NOMO-1 treated with DMSO at 0.1 percent for 48 hours (cell line): ENCODE measurements at regions not wholly inside any gene's neighbourhood (a gene's known extent, or its start where the extent isn't known, plus 50 kb on each side); places are given as distances from the start of the nearest gene placed in this dataset.
"Not testable (repeated sequence)": the region's sequence is repeated elsewhere in the genome, so short reads cannot be mapped to it uniquely, and the experiment has no call there.

Experiments used
- DNase-seq: peaks from one replicate; lab custom pipeline; 2025; ENCODE audit not compliant: unreplicated experiment; lab: John Stamatoyannopoulos, UW

- no peak for DNase-seq
These were observed 821.5 kb downstream of the EFNA5 start for GRCh38 chr5:106849266-106849665.

GRCh38 chr5:106843812-106844416, 826.8 kb downstream of the EFNA5 start:
- DNase-seq: no peak

GRCh38 chr5:106833517-106833916, 837.2 kb downstream of the EFNA5 start:
- DNase-seq: no peak

GRCh38 chr5:106827061-106827460, 843.7 kb downstream of the EFNA5 start:
- no peak for DNase-seq

GRCh38 chr5:106825374-106825773, 845.4 kb downstream of the EFNA5 start:
- no peak for DNase-seq

GRCh38 chr5:106822851-106823250, 847.9 kb downstream of the EFNA5 start:
- no peak for DNase-seq

- no peak for DNase-seq
These were observed 852.2 kb downstream of the EFNA5 start for GRCh38 chr5:106818552-106818951.

- no peak for DNase-seq
These were observed 855.8 kb downstream of the EFNA5 start for GRCh38 chr5:106814961-106815360.

- peak; percentile 27 for DNase-seq
These were observed 869.2 kb downstream of the EFNA5 start for GRCh38 chr5:106801554-106801953.

- DNase-seq: no peak
These were observed 872.7 kb downstream of the EFNA5 start for GRCh38 chr5:106797996-106798395.

GRCh38 chr5:106796081-106796480, 874.7 kb downstream of the EFNA5 start:
- no peak for DNase-seq

GRCh38 chr5:106784846-106785245, 885.9 kb downstream of the EFNA5 start:
- no peak for DNase-seq

- DNase-seq: no peak
These were observed 890.4 kb downstream of the EFNA5 start for GRCh38 chr5:106780355-106780754.

GRCh38 chr5:106776515-106776914, 894.2 kb downstream of the EFNA5 start:
- not testable (repeated sequence) for DNase-seq

- no peak for DNase-seq
These were observed 902.3 kb downstream of the EFNA5 start for GRCh38 chr5:106768392-106768791.

GRCh38 chr5:106766916-106767315, 903.8 kb downstream of the EFNA5 start:
- DNase-seq: no peak

GRCh38 chr5:106759581-106759980, 911.2 kb downstream of the EFNA5 start:
- DNase-seq: no peak

- no peak for DNase-seq
These were observed 911.6 kb downstream of the EFNA5 start for GRCh38 chr5:106759152-106759551.

GRCh38 chr5:106757672-106758071, 913.1 kb downstream of the EFNA5 start:
- peak; percentile 9 for DNase-seq

GRCh38 chr5:106755789-106756188, 914.9 kb downstream of the EFNA5 start:
- DNase-seq: no peak

- no peak for DNase-seq
These were observed 915.7 kb downstream of the EFNA5 start for GRCh38 chr5:106755066-106755465.

GRCh38 chr5:106749826-106750225, 920.9 kb downstream of the EFNA5 start:
- DNase-seq: no peak

- DNase-seq: no peak
These were observed 931.6 kb downstream of the EFNA5 start for GRCh38 chr5:106739127-106739526.
